GM21390 (cell line): ENCODE measurements at regions not wholly inside any gene's neighbourhood (a gene's known extent, or its start where the extent isn't known, plus 50 kb on each side); places are given as distances from the start of the nearest gene placed in this dataset.
"Not testable (repeated sequence)": the region's sequence is repeated elsewhere in the genome, so short reads cannot be mapped to it uniquely, and the experiment has no call there.

Experiments used
- ATAC-seq: cut with Tn5 transposase; IDR thresholded peaks from one replicate; pipeline ENCODE4 v1.9.1; 2021; ENCODE audit not compliant: unreplicated experiment

- no peak for ATAC-seq
Observed at GRCh38 chr18:60067426-60068210, 167.8 kb downstream of the PMAIP1 start.

DNA sequence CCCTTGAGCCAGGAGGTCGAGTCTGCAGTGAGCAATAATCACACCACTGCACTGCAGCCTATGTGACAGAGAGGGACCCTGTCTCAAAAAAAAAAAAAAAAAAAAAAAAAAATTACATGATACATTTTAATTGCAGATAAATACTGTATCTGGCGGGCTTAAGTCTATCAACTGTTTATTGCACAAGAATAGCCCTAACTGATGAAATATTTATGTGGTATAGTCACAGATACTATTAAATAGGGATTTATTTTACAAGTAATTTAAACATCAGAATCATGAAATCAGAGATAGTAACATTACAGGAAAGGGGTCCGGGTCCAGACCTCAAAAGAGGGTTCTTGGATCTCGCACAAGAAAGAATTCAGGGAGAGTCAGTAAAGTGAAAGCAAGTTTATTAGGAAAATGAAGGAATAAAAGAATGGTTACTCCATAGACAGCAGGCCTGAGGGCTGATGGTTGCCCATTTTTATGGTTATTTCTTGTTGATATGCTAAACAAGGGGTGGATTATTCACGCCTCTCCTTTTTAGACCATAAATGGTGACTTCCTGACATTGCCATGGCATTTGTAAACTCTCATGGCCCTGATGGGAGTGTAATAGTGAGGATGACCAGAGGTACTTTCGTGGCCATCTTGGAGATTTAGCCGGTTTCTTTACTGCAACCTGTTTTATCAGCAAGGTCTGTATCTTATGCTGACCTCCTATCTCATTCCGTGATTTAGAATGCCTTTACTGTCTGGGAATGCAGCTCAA is 166.6 kb downstream of the PMAIP1 start:
- no peak for ATAC-seq

DNA sequence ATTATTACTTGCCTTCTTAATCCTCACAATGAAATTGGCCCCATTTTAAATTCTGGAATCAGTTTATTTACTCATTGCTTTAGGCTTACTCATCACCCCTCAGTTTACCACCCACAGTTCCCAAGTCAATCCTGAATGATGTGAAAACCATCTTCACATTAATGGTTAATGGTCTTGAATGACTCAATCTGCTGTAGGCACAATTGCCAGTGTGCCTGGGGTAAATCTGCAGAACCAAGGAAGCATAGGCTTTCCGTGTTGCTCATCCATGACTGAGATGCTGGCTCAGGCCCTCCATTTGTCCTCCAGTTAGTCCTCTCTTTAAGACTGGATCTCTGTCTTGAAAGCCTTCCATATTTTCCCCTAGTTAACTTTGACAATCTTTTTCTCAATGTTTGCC is 164.5 kb downstream of the PMAIP1 start:
- ATAC-seq, result no peak

- ATAC-seq, result not testable (repeated sequence)
Observed at GRCh38 chr18:60062831-60063230, 163.0 kb downstream of the PMAIP1 start.

GRCh38 chr18:60062396-60062795 is 162.6 kb downstream of the PMAIP1 start:
- ATAC-seq, result no peak

DNA sequence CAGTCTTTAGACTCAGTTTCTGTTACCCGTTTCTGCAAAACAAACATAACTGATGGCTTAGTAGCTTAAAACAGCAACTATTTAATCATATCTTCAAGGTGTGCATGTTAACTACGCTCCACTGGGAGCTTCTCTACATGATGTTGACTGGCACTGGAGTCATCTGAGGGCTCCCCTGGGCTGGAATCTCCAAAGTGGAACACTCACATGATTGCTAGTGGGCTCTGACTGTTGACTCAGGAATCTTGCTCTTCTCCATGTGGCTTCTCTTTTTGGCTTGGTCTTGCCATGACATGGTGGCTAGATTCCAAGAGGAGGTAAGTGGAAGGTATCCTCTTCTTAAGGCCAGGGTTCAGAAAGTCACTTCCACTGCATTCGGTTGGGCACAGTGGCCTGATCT is 160.8 kb downstream of the PMAIP1 start:
- no peak for ATAC-seq

GRCh38 chr18:60060026-60060425 is 160.2 kb downstream of the PMAIP1 start:
- ATAC-seq, result no peak

DNA sequence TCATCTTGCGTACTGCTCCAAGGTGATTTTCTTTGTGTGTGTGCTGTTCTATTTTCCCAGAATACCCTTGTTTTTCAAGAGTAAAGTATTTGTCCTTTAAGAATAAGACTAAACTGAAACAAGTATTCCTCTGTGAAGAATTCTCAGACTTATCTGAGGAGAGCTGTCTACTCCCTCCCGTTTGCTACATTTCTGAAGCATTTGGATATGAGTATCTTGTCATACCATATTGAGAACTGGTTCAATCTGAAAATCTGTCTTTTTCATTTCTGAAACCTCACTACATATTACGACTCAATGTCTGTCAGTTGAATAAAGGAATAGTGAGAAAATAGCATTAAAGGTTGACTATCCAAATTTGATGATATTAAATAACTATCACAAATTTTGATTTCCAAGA is 159.4 kb downstream of the PMAIP1 start:
- no peak for ATAC-seq

GRCh38 chr18:60053747-60054304 is 154.0 kb downstream of the PMAIP1 start:
- ATAC-seq, result peak; percentile 41

DNA sequence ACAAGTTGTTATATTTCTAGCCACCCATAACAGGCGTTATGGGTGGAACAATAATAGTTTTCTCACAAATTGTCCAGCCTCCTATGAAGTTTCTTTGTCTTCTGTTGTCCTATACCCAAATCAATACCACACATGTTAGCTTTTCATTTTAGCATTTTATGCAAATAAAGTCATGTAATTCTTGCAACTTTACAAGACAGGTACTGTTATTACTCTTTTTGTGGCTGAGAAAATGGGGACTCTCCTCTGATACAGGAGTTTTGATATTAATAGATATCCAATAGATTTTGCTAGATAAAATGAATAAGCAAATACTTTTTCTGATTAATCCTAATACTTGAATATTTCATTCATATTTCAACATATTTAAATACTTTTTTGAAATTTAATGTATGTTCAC is 151.0 kb downstream of the PMAIP1 start:
- ATAC-seq, result no peak

DNA sequence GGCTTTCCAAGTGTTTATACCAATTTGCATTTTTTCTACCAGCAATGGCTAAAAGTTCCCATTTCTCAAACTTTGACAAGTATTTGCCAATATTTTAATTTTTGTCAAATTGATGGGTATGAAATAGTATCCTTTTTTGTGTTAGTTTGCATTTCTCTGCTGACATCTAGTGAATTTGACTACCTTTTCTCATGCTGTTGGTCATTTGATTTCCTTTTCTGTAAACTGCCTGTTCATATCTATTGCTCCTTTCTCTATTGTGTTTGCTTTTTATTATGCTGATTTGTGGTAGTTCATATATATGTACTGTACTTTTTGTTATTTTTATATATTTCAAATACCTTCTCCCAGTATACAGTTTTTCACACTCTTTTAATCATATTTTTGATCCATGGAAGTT is 149.4 kb downstream of the PMAIP1 start:
- no peak for ATAC-seq

DNA sequence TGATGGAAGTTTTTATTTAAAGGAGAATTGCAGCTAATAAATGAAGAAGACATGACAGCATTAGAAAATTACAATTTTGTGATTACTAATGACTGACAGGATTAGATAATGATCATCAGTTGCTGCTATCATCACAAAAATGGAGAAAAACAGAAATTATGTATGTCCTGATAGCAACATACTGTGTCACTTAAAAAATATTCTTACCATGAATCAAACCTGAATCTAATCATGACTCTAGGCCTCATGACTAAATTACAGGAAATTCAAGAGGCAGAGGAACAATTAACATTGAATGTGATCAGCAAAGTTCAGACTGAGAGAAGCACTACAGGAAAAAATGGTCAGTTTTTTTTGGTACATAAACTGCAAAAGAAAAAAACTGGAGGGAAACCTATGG is 147.8 kb downstream of the PMAIP1 start:
- ATAC-seq, result no peak

GRCh38 chr18:60044290-60045006 is 144.7 kb downstream of the PMAIP1 start:
- ATAC-seq, result no peak

DNA sequence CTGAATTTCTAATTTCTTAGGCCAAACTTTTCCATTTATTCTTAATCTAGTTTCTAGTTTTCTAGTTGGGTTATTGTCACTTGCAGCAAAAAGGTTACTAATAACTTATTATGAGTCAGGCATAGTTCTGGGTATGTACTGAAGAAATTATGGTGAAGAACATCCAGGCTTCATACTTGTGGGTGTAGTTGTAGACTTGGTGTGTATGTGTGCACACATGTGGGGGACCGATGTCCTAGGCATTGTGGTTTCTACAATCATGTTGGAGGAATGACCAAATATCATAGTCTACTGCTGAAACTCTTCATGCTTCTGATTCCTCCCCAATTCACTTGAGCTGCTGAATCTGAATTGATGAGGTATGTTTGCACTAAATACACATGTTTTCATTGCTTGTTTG is 141.2 kb downstream of the PMAIP1 start:
- no peak for ATAC-seq

- ATAC-seq, result no peak
Observed at GRCh38 chr18:60038731-60039130, 138.9 kb downstream of the PMAIP1 start.

- ATAC-seq, result no peak
Observed at GRCh38 chr18:60027397-60027796, 127.6 kb downstream of the PMAIP1 start.

DNA sequence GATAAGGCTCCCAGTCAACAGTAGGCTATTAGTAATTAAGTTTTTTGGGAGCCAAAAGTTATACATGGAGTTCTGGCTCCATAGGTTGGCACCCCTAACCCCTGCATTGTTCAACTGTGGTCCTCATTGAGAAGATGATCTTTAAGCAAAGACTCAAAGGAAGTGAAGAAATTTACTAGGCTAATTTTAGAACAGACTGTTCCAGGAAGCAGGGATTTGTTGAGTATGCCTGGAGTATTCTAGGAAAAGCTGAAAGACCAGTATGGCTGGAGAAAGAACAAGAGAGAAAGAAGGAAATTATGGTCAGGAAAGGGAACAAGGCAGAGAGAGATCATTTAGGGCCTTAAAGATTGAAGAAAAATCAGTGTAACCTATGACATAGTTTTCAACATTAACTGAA is 125.1 kb downstream of the PMAIP1 start:
- no peak for ATAC-seq

DNA sequence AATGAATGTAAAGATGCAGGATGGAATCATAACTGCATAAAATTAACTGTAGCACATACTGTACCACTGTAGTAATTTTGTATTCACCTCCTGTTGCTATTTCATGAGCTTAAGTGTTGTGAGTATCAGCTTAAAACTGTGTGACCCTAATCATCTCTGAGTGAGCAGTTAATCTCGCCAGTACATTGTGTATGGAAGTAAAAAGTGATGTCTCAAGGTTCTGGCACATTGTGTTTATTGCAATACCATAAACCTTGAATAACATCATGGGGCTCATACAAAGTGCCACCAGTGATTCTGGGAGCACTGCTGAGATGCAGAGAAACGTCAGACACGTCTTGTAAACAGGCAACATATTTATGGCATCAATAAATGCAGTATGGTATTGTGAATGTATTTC is 124.5 kb downstream of the PMAIP1 start:
- ATAC-seq, result no peak

DNA sequence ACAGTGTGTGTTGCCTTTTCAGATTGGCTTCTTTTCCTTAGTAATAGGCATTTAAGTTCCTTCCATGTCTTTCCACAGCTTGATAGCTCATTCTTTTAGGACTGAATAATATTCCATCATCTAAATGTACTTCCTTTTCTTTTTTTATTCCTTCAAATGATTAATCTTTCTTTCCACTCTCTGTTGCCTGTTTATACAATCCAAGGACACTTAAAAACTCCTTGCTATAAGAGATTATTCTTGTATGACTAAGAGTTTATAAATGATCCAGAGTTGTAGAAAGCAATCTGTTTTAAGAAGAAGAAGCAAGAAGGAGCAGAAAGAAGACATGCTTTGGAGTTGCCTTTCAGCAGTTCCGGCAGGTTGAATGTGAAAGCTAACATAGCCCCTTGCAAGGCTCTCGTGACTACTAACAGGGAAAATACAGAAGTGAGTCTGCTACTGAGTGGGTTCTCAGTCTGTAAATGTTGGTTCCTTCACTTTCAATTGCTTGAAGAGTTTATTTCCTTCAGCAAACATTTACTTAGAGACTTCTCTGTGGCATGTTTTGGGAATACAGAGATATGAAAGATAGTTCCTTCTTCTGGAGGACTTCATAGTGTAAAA is 123.0 kb downstream of the PMAIP1 start:
- ATAC-seq, result no peak

- ATAC-seq, result no peak
Observed at GRCh38 chr18:60021556-60021955, 121.8 kb downstream of the PMAIP1 start.
